ENCODE measurements at regions not wholly inside any gene's neighbourhood (a gene's known extent, or its start where the extent isn't known, plus 50 kb on each side); places are given as distances from the start of the nearest gene placed in this dataset.
A peak's percentile ranks its signal among the peaks of the same experiment; 100 is the strongest.

- Histone ChIP-seq H3K9me3 (ENCODE audit: insufficient read depth, low read length) (no peaks in the 10 kb centered on the region), H3K27ac (ENCODE audit: low read length) (no peak overlapping the region)
Measured at GRCh38 chr13:20340759-20341171, 108.6 kb upstream of the GJB6 start.

GRCh38 chr13:20340136-20340758 is 108.1 kb upstream of the GJB6 start:
- peaks cover 7% of the 10 kb centered on the region for H3K4me1 ChIP-seq (ENCODE audit: low read length)
- H3K27ac ChIP-seq (ENCODE audit: low read length), result no peak overlapping the region
- no peak overlapping the region for H3K4me3 ChIP-seq (ENCODE audit: low read length)
- no peak overlapping the region for H3K4me2 ChIP-seq (ENCODE audit: low read length)
- peaks cover 9% of the 10 kb centered on the region for H3K27me3 ChIP-seq (ENCODE audit: low read depth, low read length)
- no peaks in the 10 kb centered on the region for H4K20me1 ChIP-seq (ENCODE audit: insufficient read depth, low read length)
- no peak overlapping the region for H3K9ac ChIP-seq (ENCODE audit: low read length)
- TF ChIP-seq CTCF (IDR thresholded peaks at IDR 0.05; ENCODE audit: low read depth, low read length) (no peak), EZH2phosphoT487 (IDR thresholded peaks at IDR 0.05; ENCODE audit: low read depth) (no peak)
- no peak overlapping the region for H2AFZ ChIP-seq (ENCODE audit: low read depth, low read length)
- no peaks in the 10 kb centered on the region for H3K36me3 ChIP-seq (replicated peaks; ENCODE audit: low read depth, low read length)
- no peaks in the 10 kb centered on the region for H3K79me2 ChIP-seq (ENCODE audit: low read length)
- H3K9me3 ChIP-seq (ENCODE audit: insufficient read depth, low read length), result no peaks in the 10 kb centered on the region

More at GRCh38 chr13:20340759-20341171, 108.6 kb upstream of the GJB6 start:
- Histone ChIP-seq H3K4me2 (ENCODE audit: low read length) (no peak overlapping the region), H3K4me3 (ENCODE audit: low read length) (no peak overlapping the region), H3K9ac (ENCODE audit: low read length) (no peak overlapping the region), H3K27me3 (ENCODE audit: low read depth, low read length) (peaks cover 9% of the 10 kb centered on the region), H4K20me1 (ENCODE audit: insufficient read depth, low read length) (no peaks in the 10 kb centered on the region), H3K79me2 (ENCODE audit: low read length) (no peaks in the 10 kb centered on the region), H3K4me1 (ENCODE audit: low read length) (peaks cover 7% of the 10 kb centered on the region), H2AFZ (ENCODE audit: low read depth, low read length) (no peak overlapping the region), H3K36me3 (replicated peaks; ENCODE audit: low read depth, low read length) (no peaks in the 10 kb centered on the region)
- TF ChIP-seq EZH2phosphoT487 (IDR thresholded peaks at IDR 0.05; ENCODE audit: low read depth) (no peak), CTCF (IDR thresholded peaks at IDR 0.05; ENCODE audit: low read depth, low read length) (no peak)

- H3K4me2 ChIP-seq (ENCODE audit: low read length), result peak overlapping the region; percentile 11; the same call in 1 of the 2 replicates
- H3K79me2 ChIP-seq (ENCODE audit: low read length), result no peaks in the 10 kb centered on the region
- H3K4me3 ChIP-seq (ENCODE audit: low read length), result no peak overlapping the region
- H2AFZ ChIP-seq (ENCODE audit: low read depth, low read length), result no peak overlapping the region
- no peaks in the 10 kb centered on the region for H4K20me1 ChIP-seq (ENCODE audit: insufficient read depth, low read length)
- H3K36me3 ChIP-seq (replicated peaks; ENCODE audit: low read depth, low read length), result no peaks in the 10 kb centered on the region
- peaks cover 9% of the 10 kb centered on the region for H3K27me3 ChIP-seq (ENCODE audit: low read depth, low read length)
- no peak for TF ChIP-seq CTCF (IDR thresholded peaks at IDR 0.05; ENCODE audit: low read depth, low read length)
- no peak for TF ChIP-seq EZH2phosphoT487 (IDR thresholded peaks at IDR 0.05; ENCODE audit: low read depth)
- H3K9me3 ChIP-seq (ENCODE audit: insufficient read depth, low read length), result no peaks in the 10 kb centered on the region
- H3K4me1 ChIP-seq (ENCODE audit: low read length), result peaks cover 7% of the 10 kb centered on the region
- H3K9ac ChIP-seq (ENCODE audit: low read length), result no peak overlapping the region
- H3K27ac ChIP-seq (ENCODE audit: low read length), result no peak overlapping the region
Measured at GRCh38 chr13:20337884-20338551, 105.9 kb upstream of the GJB6 start.

GRCh38 chr13:20336761-20337160 is 104.6 kb upstream of the GJB6 start:
- H4K20me1 ChIP-seq (ENCODE audit: insufficient read depth, low read length), result no peaks in the 10 kb centered on the region
- H3K27me3 ChIP-seq (ENCODE audit: low read depth, low read length), result peaks cover 20% of the 10 kb centered on the region
- no peak overlapping the region for H3K27ac ChIP-seq (ENCODE audit: low read length)
- no peaks in the 10 kb centered on the region for H3K36me3 ChIP-seq (replicated peaks; ENCODE audit: low read depth, low read length)
- H3K4me2 ChIP-seq (ENCODE audit: low read length), result no peak overlapping the region
- TF ChIP-seq CTCF (IDR thresholded peaks at IDR 0.05; ENCODE audit: low read depth, low read length), result no peak
- H3K79me2 ChIP-seq (ENCODE audit: low read length), result no peaks in the 10 kb centered on the region
- no peak overlapping the region for H3K4me3 ChIP-seq (ENCODE audit: low read length)
- H3K9ac ChIP-seq (ENCODE audit: low read length), result no peak overlapping the region
- no peak overlapping the region for H2AFZ ChIP-seq (ENCODE audit: low read depth, low read length)
- peaks cover 7% of the 10 kb centered on the region for H3K4me1 ChIP-seq (ENCODE audit: low read length)
- H3K9me3 ChIP-seq (ENCODE audit: insufficient read depth, low read length), result no peaks in the 10 kb centered on the region
